Epithelial cell of esophagus (primary cell): ENCODE measurements at regions not wholly inside any gene's neighbourhood (a gene's known extent, or its start where the extent isn't known, plus 50 kb on each side); places are given as distances from the start of the nearest gene placed in this dataset.
A peak's percentile ranks its signal among the peaks of the same experiment; 100 is the strongest.

Source experiments
- DNase-seq: peaks from one replicate; pipeline ENCODE4 v3.0.0; 2010; ENCODE audit warnings: low read depth
- H3K4me3 ChIP-seq: 2 replicates; pipeline ENCODE4 v1.5.1; 2011; ENCODE audit warnings: mild to moderate bottlenecking, low read length, control low read depth
- TF ChIP-seq, protein P1 (sequence below): IDR thresholded peaks from 2 replicates; pipeline ENCODE4 v1.5.1; 2011; ENCODE audit warnings: low read depth, mild to moderate bottlenecking, low read length, control low read depth, inconsistent platforms; ENCODE audit not compliant: insufficient read depth; ENCODE audit errors: missing control alignments

- TF ChIP-seq, protein P1, sequence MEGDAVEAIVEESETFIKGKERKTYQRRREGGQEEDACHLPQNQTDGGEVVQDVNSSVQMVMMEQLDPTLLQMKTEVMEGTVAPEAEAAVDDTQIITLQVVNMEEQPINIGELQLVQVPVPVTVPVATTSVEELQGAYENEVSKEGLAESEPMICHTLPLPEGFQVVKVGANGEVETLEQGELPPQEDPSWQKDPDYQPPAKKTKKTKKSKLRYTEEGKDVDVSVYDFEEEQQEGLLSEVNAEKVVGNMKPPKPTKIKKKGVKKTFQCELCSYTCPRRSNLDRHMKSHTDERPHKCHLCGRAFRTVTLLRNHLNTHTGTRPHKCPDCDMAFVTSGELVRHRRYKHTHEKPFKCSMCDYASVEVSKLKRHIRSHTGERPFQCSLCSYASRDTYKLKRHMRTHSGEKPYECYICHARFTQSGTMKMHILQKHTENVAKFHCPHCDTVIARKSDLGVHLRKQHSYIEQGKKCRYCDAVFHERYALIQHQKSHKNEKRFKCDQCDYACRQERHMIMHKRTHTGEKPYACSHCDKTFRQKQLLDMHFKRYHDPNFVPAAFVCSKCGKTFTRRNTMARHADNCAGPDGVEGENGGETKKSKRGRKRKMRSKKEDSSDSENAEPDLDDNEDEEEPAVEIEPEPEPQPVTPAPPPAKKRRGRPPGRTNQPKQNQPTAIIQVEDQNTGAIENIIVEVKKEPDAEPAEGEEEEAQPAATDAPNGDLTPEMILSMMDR: no peak
- no peak overlapping the region for H3K4me3 ChIP-seq
- DNase-seq: no peak
These were observed 210.6 kb upstream of the IGF1R start for GRCh38 chr15:98437752-98438151.

GRCh38 chr15:98438326-98438725 lies 210.0 kb upstream of the IGF1R start:
- H3K4me3 ChIP-seq: no peak overlapping the region
- DNase-seq: no peak
- TF ChIP-seq, protein P1: no peak

DNA sequence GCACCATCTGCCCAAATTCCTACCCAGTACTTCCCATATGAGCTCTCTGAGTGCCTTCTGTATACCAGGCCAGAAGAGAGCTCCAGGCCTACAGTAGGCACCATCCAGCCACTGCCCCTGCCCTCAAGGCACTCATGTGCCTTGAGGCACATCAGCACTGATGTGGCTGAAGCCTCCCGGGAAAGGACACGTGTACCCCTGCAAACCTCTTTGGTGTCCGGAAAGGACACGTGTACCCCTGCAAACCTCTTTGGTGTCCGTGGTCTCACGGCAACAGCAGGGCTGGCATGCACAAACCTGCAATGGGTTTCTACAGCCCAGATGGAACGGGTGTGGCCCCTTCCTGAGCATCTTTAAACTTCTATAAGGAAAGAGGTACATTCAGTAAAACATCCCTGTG lies 209.4 kb upstream of the IGF1R start:
- TF ChIP-seq, protein P1: no peak
- DNase-seq: no peak
- H3K4me3 ChIP-seq: no peak overlapping the region

- no peak for DNase-seq
- H3K4me3 ChIP-seq: no peak overlapping the region
- TF ChIP-seq, protein P1: no peak
These were observed 208.8 kb upstream of the IGF1R start for GRCh38 chr15:98439523-98439942.

DNA sequence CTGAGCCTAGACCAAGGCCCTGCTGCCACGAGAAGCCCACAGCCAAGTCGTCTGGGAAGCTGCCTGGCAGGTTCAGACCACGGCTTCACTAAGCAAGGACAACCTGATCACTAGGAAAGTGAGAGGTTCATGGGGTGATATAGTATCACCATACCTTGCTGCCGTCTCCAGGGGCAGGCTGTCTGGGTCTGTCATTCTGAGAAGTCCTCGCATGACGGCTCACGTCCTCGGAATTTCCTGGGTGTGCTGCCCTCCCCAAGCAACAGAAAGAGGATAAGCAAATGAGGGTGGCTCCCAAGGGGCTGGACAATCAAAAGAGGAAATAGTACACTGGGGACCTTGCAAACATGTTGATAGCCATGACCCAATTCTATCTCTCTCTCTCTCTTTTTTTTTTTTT lies 207.4 kb upstream of the IGF1R start:
- TF ChIP-seq, protein P1: no peak
- peak; percentile 71 for DNase-seq
- no peak overlapping the region for H3K4me3 ChIP-seq

DNA sequence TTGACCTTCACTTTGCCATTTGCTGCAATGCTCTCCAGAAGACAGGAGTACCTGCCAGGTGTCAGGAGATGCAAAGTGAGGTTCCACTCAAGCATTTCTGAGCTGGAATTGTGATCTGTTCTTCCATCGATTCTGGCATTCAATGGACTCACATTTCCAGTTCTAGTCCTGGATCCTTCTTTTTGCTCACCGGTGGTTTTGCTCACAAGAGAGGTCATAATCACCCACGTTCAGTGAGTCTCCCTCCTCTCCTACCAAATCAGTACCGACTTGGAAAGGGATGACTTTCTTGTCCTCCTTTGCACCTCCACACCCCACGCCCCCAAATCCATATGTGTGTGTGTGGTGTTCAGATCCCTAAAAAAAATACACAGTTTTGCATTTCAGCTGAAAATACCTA lies 206.7 kb upstream of the IGF1R start:
- no peak for DNase-seq
- no peak overlapping the region for H3K4me3 ChIP-seq
- TF ChIP-seq, protein P1: no peak

DNA sequence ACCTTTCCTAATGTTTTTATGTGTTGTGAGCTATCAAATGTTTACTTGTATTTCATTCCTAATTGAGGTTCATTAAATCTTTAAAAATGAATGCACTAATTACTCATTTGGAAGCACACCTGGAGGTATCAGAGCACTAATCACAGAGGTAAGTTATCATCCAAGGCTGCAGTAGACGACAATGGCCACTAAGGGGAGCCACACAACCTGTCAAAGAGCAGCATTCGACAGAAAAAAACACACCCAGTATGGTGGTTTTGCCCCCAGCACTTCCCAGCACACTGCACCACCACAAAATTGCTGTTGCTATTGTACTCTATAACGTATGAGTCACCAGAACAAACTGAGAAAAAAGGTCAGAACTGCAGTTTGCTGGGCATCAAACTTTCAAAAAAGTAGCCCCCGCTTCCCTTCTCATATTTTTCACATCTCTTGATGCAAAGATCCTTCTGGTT lies 205.9 kb upstream of the IGF1R start:
- TF ChIP-seq, protein P1: peak; percentile 96
- peak; percentile 90 for DNase-seq
- H3K4me3 ChIP-seq: no peak overlapping the region
